ENCODE measurements at regions not wholly inside any gene's neighbourhood (a gene's known extent, or its start where the extent isn't known, plus 50 kb on each side); places are given as distances from the start of the nearest gene placed in this dataset.

DNA sequence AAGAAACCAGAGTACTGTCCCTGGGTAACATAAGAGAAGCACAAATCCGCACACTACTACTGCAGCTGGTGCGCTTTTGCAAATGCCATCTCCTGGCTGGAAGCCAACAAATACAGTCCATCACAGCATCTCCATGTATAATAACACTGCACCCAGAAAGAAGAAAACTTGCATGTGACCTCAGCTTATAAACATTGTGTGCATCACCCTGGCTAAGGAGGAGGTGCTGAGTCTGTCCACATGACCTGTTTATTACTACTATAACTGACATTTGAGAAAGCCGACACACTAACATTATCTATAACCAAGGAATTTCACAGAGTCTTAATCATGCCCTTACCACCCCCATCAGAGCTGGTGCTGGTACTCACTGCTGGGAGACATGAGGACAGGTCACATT is 516.8 kb downstream of the CFAP47 start:
- DNase-seq: no peak

DNA sequence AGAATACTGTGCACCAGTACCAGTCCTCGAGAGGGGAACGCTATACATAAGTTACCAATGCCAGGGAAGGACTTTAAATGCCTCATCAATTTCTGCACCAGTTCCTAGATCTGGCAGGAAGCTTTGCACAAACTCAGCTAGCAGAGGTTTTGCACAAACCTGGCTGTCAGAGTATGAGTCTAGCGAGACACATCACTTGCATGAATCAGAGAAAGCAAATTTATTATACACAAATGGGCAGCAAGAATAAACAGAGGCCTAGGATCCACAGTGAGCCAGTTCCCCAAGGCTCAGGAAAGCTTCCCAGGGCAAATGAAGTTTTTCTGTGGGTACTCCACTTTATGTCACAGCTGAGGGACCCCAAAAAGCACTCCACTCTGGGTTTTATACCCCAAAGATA is 523.5 kb downstream of the CFAP47 start:
- DNase-seq: no peak

DNA sequence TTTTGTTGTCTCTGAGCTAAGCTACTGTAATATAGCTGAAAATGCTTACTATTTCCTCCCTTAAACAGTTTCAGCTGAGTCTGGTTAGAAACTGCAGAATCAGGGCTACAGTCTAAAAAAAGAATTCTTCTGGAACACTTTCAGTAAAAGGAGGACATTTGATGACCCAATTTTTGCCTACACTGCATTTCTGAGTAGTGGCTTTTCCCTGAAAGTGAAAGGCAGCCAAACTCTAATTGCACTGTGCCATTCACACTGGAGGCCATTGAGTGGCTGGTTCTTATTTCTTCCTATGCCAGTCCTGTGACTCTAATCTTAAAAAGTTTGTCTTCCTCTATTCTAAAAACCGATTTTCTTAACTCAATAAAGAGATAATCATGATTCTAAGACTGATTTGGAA is 526.0 kb downstream of the CFAP47 start:
- DNase-seq: no peak

DNA sequence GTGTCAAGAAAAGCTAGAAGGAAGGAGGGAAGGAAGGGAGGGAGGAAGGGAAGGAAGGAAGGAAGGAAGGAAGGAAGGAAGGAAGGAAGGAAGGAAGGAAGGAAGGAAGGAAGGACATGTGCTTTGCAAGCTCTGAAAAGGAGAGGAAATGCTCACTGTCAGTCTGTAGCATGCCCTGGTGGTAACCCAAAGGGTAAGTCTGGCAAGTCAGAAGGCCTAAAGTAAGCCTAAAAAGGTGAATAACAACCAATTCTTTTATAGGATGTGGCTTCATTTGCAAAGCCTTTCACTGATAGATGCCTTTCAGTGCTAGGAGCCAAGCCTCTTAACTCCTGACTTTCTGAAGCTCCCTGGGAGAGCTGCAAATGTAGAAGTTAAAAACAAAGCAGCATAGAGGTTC is 542.6 kb downstream of the CFAP47 start:
- no peak for DNase-seq

DNA sequence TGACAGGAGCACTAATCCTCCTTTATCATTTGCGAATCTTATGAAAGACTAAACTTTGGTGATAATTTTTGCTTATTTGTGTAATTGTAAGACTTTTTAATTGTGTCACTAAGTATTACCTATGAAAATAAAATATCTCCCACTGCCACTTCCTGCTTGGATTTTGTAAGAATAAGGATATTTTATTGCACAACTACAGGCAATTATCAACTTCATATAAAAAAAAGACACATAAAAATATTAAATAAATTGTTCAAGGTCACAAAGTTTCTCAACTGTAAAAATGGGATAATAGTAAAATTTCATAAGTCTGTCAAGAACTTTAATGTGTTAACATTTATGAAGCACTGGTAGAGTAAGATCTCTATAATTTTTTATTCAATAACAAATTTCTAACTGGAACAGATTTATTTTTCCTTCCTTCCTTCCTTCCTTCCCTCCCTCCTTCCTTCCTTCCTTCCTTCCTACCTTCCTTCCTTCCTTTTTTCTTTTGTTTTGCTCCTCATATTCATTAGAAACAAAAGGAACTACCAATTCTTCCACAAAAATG is 527.6 kb upstream of the FAM47C start:
- no peak for DNase-seq

DNA sequence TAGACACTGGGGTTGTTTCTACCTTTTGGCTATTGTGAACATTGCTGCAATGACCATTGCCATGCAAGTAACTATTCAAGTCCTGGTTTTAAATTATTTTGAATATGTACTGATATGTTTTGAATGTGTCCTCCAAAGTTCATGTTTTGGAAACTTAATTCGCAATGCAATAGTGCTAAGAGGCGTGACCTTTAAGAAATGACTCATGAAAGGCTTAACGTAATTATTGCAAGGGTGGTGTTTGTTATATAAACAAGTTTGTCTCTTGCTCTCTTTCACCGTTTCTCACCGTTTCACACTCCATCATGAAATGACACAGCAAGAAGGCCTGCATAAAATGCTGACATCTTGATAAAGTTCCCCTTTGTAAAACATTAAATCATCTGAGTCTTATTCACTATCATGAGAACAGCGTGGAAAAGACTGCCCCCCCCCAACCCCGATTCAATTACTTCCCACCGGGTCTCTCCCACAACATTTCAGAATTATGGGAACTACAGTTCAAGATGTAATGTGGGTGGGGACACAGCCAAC is 506.9 kb upstream of the FAM47C start:
- DNase-seq: no peak

DNA sequence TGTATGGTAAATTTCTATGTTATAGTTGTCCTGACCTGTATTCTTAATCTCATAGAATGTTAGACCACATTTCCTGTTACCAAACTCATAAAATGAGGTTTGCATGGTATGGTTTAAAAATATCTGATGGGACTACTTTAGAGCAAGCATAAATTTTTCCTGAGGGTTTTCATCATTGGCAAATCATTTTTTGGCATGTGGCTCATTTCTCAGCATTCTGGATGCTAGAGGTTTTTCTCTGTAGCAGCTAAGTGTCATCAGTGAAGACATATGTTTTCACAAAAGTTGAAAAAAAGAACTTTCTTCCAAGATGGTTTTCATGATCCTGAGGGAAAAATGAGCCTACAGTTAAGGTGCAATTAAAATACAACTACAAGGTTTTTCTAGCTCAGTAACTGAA is 503.5 kb upstream of the FAM47C start:
- no peak for DNase-seq

DNA sequence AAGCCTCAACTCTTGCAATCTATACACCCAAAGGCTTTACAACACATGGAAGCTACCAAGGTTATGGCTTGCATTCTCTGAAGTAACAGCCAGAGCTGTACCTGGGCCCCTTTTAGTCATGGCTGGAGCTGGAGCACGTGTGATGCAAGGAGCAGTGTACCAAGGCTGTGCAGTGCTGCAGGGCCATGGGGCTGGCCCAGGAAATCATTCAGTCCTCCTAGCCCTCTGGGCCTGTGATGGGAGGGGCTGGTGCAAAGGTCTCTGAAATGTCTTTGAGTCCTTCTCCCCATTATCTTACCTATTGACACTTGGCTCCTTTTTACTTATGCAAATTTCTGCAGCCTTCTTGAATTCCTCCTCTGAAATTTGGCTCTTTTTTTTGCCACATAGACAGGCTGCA is 500.1 kb upstream of the FAM47C start:
- no peak for DNase-seq

DNA sequence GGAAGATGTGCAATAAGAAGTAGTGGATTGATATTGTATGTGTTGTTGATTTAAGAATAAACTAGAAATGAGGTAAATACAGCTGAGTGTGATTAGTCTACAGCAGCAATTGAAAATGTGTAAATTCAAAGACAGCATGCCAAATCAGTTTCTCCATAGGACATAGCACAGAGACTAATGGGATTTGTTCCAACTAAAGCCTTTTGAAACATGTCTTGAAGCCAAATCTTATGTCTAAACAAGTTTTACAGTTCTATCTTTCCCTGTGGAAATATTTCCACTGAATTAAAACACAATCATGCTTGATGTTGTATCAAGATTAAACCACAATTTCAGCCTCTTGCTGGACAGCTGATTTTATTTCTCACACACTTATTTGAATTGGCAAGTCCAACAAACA is 497.4 kb upstream of the FAM47C start:
- DNase-seq: no peak

DNA sequence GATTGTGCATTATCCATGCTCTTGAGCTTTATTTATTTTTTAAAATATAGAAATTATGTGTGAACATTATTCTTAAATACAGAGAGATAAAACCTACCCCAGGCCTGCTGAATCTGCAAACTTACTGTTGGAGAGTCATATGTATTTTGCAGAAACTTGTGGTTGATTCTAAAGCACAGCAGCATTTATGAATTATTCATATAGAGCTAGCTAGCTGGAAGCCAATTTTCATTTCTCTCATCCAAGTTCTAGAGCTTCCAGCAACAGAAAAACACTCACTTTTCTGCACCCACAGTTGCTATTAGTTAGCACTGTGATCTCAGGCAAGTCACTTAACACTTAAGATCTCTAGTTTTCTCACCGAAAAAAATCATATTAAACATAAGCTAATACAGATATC is 479.5 kb upstream of the FAM47C start:
- DNase-seq: no peak

DNA sequence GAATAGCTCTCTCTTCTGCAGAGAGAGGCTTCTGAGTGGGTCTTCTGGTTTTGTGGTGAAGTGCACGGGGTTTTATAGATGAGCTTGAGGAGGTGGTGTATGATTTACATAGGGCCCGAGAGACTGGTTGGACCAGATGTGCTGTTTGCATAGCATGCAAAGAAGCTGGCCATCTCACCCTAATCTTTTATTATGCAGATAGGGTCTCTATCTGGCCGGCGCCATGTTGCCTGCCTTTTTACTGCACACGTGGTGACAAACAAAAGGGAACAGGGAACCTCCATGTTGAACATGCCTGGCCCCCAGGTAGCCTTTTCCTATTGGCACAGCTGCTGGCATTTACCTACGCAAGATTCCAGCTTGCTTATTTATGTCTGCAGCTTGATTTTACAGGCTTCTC is 473.3 kb upstream of the FAM47C start:
- no peak for DNase-seq

DNA sequence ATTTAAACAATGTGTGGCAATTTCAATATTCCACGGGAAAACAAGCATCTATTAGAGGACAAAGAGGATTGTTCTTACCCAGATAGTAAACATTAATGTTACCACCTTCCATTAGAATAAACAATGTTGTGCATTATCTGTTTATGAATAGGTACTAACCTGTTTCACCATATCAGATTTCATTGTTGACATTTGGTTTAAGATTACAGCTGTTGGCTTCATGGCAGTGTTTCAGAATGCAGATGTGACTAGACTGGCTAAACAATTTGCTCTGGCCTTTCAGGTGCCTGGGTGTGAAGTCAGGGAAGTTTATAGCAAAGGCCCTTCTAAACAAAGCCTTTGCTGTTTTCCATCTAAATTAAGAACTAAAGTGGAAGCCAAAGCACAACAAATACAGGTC is 464.7 kb upstream of the FAM47C start:
- DNase-seq: peak in 1 of 2 experiments; percentile 1

DNA sequence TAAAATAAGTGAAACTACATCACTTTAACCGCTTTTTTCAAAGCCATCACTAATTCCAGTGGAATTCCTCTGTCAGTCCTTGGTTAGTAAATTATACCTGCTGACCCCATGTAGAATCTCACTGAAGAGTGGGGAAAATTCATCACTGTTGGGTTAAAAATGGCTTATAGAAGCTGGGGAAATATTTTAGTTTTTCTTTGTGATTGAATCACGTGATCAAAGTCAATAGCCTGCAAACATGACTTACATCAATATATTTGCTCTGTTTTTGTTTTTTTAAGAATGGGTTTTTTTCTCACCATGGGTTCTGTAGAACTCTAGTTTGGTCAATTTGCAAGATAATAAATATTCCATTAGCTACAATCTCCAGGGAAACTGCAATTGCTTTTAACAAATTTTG is 445.2 kb upstream of the FAM47C start:
- no peak for DNase-seq

DNA sequence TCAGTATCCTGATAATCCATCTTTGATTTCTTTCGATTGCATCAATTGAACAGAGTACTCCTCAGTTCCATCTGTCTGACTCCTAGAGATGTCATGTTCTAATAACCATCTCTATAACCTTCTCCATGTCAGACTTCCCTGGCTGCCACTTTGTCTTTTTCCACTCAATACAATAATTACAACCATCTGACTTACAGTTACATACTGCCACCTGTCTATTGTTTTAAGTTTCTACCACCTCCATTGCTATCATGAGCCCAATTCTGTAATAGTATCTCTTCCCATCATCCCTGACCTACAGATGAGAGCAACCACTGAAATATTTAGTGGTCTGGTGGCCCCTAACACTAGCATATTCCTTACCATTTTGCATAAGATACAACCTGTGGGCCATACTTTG is 439.2 kb upstream of the FAM47C start:
- DNase-seq: no peak

DNA sequence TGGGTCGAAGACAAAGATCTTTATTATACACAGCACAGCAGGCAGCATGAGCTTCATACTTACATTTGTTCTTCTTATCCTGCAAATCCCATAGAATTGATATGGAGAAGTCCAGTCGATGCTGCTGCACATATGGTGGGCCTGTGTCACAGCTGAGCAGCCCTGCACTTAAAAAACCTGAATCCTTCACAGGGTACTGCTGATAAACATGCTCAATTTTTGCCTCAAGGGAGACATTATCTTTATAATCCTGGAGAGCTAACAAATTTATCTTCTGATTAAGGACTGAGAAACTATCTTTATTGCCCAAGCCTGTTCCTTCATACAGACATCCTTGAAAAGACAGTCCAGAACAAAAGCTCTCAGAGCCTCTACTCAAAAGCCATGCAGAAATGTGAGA is 434.4 kb upstream of the FAM47C start:
- DNase-seq: peak in 1 of 2 experiments; percentile 0

DNA sequence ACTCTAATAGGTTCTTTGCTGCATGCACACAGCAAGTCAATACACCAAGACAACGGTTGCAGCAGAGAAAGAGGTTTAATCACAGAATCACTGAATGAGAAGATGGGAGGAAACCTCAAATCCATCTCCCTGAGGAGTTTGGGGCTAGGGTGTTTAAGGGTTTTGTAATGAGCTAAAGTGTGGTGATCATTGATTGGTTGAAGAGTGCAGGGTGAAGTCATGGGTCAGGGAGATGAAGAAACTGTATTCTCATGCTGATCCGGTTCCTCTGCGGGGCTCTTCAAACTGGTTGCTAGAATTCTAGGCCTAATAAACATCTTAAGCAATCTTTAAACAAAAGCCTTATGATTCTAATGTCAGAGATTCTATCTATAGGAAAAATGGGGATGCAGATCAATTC is 432.5 kb upstream of the FAM47C start:
- no peak for DNase-seq

DNA sequence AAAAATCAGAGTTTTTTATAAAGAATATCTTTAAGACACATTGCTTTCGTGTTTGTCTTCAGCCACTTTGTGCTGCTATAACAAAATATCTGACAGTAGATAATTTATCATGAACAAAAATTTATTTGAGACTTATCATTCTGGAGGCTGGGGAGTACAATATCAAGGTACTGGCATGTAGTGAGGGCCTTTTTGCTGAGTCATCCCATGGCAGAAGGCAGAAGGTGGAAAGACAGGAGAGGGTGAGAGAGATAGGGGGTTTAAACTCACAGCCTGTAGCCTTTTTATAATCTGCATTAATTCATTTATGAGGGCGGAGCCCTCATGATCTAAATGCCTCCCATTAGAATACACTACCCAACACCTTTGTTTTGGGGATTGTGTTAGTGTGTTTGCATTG is 431.2 kb upstream of the FAM47C start:
- DNase-seq: no peak

DNA sequence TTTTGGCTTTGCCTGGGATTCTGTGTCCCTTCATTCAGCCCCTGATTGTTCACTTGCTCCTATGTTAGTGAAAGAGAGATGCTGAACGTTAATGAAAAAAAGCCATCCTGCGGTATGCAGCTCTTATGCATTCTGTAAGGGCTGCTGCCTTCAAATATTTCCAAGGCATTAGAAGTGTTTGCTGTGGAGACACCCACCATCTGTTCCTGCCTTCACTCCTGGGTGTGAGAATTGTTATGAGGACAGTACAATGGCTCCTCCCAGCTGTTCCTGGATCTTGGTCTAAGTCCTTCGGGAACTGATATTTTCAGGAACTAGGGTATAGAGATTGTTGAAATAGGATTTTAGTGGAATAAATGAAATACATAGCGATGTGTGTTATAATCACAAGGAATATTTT is 427.1 kb upstream of the FAM47C start:
- DNase-seq: no peak

DNA sequence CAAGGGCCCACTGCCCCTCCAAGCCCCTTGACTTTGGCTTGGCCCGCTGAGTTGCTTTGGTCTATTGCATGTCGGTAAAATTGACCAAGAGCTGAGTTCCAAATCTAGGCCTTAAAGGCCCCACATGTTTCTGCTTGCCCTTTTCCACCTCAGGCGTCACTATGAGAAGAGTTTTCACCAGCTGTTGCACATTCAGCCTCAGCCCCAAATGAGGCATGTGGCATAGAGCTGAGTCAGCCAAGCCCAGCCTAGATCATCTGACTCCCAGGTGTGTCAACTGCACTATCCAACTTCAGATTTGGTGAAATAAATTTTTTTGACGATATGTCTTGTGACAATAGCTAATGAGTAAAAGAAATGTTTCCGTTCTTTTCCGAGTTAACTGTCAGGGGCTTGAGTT is 424.5 kb upstream of the FAM47C start:
- no peak for DNase-seq

DNA sequence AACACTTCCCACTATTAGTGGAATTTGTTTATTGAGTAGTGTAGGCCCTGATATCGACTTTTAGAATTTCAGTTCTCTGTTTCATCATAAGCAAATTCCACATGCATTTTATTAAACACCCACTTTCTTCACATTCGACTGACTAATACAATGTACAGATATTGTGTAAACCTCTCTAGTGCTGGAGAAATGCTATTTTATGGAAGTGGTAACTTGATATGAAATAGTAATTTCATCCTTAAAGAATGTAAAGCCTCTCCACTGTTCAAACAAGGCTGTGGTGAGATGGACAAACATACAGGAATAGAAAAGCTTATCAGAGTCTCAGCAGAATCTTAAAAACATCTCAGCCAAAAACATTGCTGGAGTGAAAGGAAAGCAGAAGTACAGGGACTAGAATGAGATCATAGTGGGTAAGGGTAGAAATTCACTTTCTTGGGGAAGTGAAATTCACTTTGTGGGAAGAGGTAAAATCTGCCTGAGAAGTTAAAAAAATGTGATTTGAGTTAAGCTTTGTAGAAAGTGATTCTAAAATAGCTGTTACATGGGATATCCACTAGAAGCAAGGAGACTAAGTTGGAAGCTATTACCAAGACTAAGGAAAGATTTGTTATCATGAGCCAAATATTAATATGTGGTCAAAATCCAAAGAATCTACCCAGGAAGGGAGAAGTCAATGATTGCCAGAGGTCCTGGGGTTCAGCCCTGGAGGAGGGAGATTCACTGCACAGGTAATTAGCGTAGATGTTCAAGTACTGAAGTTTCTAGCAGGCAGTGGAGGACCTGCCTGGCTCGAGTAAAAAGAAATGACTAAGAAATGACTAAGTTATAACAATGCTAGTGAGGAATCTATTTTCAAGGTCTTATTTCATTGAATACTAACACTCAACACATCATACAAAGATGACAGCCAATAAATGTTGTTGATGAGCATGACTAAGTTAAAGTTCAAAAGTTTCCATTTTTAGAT is 398.3 kb upstream of the FAM47C start:
- no peak for DNase-seq

DNA sequence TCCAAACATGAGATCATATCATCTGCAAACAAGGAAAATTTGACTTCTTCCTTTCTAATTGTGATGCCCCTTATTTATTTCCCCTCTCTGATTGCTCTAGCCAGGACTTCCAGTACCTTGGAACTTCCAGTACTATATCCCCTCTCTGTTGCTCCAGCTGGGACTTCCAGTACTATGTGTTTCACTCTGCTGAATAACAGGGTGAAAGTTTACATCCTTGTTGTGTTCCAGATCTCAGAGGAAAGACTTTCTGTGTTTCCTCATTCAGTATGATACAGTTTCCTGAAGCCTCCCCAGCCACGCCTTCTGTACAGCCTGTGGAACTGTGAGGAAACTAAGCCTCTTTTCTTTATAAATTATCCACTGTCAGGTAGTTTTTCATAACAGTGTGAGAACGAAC is 381.3 kb upstream of the FAM47C start:
- DNase-seq: no peak

DNA sequence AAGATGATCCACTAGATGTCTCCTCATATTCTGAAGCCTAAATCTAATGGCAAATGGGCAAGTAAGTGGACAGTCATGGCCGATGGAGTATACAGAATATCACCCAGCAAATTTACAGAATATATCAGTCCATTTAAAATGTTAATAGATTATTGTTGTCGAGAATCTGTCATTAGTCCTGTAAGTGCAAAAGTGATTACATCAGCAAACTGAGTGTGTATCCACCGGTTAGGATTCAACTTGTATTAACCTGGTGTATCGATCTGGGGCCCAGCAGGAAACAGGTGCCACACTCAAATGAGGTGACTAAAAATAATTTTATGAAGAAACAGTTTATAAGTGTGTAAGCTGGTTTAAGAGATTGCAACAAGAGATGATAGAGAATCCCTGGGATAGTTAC is 367.9 kb upstream of the FAM47C start:
- no peak for DNase-seq

DNA sequence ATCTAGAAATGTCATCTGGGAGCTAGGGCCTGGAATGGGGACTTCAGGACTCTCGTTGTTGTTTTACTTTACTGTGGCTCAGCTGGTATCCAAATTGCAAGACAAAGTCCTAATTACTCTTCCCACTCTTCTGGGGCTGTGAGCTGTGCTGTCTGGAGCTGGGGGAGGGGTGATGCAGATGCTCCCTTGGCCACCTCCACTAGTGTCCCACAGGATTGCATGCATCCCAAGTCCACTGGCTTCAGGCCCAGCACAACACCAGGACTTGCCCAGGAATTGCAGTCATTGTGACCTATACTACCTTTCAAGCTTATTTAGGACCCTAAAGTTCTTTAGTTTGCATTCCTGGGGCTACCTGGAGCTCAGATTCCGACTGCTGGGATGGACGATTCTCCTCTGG is 366.1 kb upstream of the FAM47C start:
- no peak for DNase-seq

DNA sequence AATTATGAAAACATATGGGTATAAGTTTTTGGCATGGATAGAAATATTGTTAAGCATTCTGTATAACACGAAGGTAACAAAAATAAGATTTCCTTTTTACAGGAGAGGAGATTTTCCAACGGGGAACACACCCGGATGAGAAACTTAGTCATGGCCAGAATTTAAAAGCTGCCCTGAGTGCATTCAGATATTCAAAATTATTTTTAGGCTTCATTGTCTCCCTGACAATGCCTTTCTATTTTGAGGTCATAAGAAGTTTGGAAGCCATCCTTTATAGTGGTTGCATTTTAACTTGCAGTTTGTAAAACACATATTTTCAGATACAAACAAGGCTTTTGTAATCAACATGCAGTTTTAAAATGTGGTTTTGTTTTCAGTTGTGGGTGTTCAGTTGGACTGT is 357.5 kb upstream of the FAM47C start:
- no peak for DNase-seq

DNA sequence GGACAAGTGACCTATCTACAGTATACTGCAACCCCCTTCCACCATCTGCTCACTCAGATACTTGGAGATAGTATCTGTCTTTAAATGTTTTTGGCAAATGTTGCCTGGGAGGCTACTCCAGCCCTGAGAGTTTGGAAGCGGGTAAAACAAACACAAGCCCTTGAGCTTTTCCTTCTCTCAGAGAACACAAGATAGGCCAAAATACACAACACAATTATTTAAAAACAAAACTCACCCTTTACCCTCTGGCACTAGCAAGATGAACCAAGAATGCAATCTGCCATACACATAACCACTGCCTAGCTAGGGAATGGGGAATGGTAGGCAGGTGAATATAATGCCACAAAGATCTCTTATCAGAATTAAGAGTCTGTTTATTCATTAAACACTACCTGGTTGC is 324.7 kb upstream of the FAM47C start:
- no peak for DNase-seq

All from NCI-H1930 (cell line).